Esophagus muscularis mucosa (tissue), 3 donors: ENCODE measurements at regions not wholly inside any gene's neighbourhood (a gene's known extent, or its start where the extent isn't known, plus 50 kb on each side); places are given as distances from the start of the nearest gene placed in this dataset.

ENCODE experiments used
- CTCF ChIP-seq, 3 experiments: fragments of 200-600 bp in 2 of 3; fragments of 450-650 bp in 1 of 3; sonication (generic) in 2 of 3; IDR thresholded peaks; one replicate each; pipeline ENCODE4 v1.5.1; 2017 to 2019; ENCODE audit warnings: antibody characterized with exemption in 3 of 3, mild to moderate bottlenecking in 2 of 3, moderate library complexity in 1 of 3
- POLR2AphosphoS5 ChIP-seq, 2 donors: sonication (generic); formaldehyde crosslinking; IDR thresholded peaks; one replicate each; pipeline ENCODE4 v1.6.1; 2017; ENCODE audit warnings: antibody characterized with exemption in 2 of 2

DNA sequence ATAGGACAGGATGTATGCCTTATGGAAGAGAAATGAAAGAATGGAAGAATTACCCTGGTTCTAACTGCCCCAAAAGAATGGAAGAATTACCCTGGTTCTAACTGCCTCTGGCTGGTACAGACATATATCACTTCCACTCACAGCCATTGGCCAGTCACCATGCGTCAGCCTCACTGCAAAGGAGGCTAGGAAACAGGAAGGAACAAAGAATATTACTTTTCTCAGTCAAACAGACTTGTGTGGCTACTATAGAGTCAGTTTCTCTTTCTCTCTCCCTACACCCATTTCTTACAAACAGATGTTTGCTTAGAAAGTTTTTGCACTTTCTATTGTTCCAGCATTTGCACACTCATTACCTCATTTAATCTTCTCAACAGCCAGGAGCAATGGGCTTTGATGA, 1111.1 kb upstream of the KLHL29 start:
- TF ChIP-seq CTCF (IDR thresholded peaks at IDR 0.05) (no peak), POLR2AphosphoS5 (IDR thresholded peaks at IDR 0.05) (no peak)
